ENCODE measurements at regions not wholly inside any gene's neighbourhood (a gene's known extent, or its start where the extent isn't known, plus 50 kb on each side); places are given as distances from the start of the nearest gene placed in this dataset.

DNA sequence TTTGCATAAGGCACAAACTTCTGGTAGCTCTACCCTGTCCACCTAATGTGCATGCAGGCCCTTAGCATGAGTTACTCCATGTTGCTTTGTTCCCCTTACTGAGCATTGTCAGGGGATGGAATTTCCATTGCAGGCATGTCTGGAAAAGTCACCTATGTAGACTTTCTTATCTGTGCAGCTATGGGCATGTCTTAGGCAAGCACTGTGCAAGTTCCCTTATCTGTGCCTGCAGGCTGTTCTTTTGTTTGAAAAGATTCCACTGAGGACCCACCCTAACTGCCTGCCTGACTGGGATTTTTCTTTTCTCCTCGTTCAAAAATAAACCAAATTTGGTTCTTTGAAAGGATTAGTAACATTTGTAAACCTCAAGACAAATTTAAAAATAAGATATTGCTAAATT is 587.0 kb downstream of the CDH18 start:
- TF ChIP-seq ZNF565 (CRISPR knock-in tag; conservative IDR thresholded peaks at IDR 0.05; ENCODE audit: low read depth) (no peak), SNAI2 (CRISPR knock-in tag; IDR thresholded peaks at IDR 0.05) (no peak), PPARA (CRISPR knock-in tag; IDR thresholded peaks at IDR 0.05; ENCODE audit: borderline replicate concordance) (no peak), TCF4 (CRISPR knock-in tag; IDR thresholded peaks at IDR 0.05; ENCODE audit: borderline replicate concordance) (no peak), ZFP30 (CRISPR knock-in tag; IDR thresholded peaks at IDR 0.05) (no peak), RARB (CRISPR knock-in tag; IDR thresholded peaks at IDR 0.05) (no peak), CSDC2 (CRISPR knock-in tag; IDR thresholded peaks at IDR 0.05) (no peak), ARNTL (CRISPR knock-in tag; IDR thresholded peaks at IDR 0.05; ENCODE audit: borderline replicate concordance, low read depth) (no peak)
- TF ChIP-seq, protein P1, sequence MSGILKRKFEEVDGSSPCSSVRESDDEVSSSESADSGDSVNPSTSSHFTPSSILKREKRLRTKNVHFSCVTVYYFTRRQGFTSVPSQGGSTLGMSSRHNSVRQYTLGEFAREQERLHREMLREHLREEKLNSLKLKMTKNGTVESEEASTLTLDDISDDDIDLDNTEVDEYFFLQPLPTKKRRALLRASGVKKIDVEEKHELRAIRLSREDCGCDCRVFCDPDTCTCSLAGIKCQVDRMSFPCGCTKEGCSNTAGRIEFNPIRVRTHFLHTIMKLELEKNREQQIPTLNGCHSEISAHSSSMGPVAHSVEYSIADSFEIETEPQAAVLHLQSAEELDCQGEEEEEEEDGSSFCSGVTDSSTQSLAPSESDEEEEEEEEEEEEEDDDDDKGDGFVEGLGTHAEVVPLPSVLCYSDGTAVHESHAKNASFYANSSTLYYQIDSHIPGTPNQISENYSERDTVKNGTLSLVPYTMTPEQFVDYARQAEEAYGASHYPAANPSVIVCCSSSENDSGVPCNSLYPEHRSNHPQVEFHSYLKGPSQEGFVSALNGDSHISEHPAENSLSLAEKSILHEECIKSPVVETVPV (CRISPR knock-in tag; IDR thresholded peaks at IDR 0.05): no peak
- TF ChIP-seq, protein P2, sequence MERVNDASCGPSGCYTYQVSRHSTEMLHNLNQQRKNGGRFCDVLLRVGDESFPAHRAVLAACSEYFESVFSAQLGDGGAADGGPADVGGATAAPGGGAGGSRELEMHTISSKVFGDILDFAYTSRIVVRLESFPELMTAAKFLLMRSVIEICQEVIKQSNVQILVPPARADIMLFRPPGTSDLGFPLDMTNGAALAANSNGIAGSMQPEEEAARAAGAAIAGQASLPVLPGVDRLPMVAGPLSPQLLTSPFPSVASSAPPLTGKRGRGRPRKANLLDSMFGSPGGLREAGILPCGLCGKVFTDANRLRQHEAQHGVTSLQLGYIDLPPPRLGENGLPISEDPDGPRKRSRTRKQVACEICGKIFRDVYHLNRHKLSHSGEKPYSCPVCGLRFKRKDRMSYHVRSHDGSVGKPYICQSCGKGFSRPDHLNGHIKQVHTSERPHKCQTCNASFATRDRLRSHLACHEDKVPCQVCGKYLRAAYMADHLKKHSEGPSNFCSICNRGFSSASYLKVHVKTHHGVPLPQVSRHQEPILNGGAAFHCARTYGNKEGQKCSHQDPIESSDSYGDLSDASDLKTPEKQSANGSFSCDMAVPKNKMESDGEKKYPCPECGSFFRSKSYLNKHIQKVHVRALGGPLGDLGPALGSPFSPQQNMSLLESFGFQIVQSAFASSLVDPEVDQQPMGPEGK (CRISPR knock-in tag; IDR thresholded peaks at IDR 0.05; ENCODE audit: borderline replicate concordance): no peak
- ATAC-seq: no peak

DNA sequence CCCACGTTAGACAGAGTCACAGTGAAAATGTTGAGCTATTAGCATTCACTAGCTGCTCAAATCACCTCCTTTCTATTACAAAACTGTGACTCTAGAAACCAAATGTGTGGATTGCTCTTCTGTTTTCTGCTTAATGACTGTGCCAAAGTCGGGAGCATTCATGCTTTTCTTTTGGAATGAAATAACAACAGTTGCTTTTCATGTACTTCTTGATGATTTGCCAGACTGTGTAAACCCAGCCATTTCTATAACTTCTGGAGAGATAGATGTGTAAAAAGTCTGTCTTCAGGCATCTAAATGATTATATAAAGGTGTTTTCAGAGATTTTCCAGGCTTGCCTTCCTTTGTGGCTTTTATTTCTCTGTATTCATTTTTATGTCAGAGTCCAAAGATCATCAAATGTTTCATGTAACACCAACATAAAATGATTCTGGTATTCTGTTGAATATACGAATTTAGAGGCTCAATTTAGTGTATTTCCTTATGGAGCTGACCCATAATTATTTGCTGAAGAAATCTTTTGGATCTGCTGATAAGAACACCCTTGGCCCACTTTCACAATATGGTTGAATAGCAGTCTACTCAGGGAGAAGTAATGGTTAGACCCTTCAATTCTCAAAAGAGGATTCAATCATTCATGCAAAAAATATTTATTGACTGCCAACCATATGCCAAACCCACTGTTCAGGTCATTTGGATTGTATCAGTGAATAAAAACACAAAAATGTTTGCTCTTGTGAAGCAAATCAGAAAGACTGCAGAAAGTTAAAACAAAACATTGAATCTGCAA is 581.2 kb downstream of the CDH18 start:
- ATAC-seq: no peak
- TF ChIP-seq BACH2 (CRISPR knock-in tag; IDR thresholded peaks at IDR 0.05; ENCODE audit: borderline replicate concordance) (no peak), ESRRG (CRISPR knock-in tag; IDR thresholded peaks at IDR 0.05) (no peak), GLIS3 (CRISPR knock-in tag; IDR thresholded peaks at IDR 0.05) (no peak), SNAI2 (CRISPR knock-in tag; IDR thresholded peaks at IDR 0.05) (no peak), TCF4 (CRISPR knock-in tag; IDR thresholded peaks at IDR 0.05; ENCODE audit: borderline replicate concordance) (no peak), CSDC2 (CRISPR knock-in tag; IDR thresholded peaks at IDR 0.05) (no peak), PPARA (CRISPR knock-in tag; IDR thresholded peaks at IDR 0.05; ENCODE audit: borderline replicate concordance) (no peak)
- TF ChIP-seq, protein P3, sequence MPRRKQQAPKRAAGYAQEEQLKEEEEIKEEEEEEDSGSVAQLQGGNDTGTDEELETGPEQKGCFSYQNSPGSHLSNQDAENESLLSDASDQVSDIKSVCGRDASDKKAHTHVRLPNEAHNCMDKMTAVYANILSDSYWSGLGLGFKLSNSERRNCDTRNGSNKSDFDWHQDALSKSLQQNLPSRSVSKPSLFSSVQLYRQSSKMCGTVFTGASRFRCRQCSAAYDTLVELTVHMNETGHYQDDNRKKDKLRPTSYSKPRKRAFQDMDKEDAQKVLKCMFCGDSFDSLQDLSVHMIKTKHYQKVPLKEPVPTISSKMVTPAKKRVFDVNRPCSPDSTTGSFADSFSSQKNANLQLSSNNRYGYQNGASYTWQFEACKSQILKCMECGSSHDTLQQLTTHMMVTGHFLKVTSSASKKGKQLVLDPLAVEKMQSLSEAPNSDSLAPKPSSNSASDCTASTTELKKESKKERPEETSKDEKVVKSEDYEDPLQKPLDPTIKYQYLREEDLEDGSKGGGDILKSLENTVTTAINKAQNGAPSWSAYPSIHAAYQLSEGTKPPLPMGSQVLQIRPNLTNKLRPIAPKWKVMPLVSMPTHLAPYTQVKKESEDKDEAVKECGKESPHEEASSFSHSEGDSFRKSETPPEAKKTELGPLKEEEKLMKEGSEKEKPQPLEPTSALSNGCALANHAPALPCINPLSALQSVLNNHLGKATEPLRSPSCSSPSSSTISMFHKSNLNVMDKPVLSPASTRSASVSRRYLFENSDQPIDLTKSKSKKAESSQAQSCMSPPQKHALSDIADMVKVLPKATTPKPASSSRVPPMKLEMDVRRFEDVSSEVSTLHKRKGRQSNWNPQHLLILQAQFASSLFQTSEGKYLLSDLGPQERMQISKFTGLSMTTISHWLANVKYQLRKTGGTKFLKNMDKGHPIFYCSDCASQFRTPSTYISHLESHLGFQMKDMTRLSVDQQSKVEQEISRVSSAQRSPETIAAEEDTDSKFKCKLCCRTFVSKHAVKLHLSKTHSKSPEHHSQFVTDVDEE (CRISPR knock-in tag; IDR thresholded peaks at IDR 0.05): no peak
- TF ChIP-seq, protein P4, sequence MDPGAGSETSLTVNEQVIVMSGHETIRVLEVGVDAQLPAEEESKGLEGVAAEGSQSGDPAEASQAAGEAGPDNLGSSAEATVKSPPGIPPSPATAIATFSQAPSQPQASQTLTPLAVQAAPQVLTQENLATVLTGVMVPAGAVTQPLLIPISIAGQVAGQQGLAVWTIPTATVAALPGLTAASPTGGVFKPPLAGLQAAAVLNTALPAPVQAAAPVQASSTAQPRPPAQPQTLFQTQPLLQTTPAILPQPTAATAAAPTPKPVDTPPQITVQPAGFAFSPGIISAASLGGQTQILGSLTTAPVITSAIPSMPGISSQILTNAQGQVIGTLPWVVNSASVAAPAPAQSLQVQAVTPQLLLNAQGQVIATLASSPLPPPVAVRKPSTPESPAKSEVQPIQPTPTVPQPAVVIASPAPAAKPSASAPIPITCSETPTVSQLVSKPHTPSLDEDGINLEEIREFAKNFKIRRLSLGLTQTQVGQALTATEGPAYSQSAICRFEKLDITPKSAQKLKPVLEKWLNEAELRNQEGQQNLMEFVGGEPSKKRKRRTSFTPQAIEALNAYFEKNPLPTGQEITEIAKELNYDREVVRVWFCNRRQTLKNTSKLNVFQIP (CRISPR knock-in tag; IDR thresholded peaks at IDR 0.05; ENCODE audit: borderline replicate concordance, low read depth): no peak
- TF ChIP-seq, protein P2 (CRISPR knock-in tag; IDR thresholded peaks at IDR 0.05; ENCODE audit: borderline replicate concordance): no peak
- TF ChIP-seq, protein P1 (CRISPR knock-in tag; IDR thresholded peaks at IDR 0.05): no peak

DNA sequence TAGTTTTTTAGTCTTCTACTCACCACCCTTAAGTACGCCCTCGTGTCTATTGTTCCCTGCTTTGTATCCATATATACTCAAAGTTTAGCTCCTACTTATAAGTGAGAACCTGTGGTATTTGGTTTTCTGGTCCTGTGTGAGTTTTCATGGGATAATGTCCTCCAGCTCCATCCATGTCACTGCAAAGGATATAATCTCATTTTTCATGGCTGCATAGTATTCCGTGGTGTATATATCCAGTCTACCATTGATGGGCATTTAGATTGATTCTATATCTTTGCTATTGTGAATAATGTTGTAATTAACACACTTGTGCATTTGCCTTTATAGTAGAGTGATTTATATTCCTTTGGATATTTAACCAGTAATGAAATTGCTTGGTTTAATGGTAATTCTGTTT is 579.9 kb downstream of the CDH18 start:
- no peak for TF ChIP-seq TCF4 (CRISPR knock-in tag; IDR thresholded peaks at IDR 0.05; ENCODE audit: borderline replicate concordance)
- TF ChIP-seq RARB (CRISPR knock-in tag; IDR thresholded peaks at IDR 0.05): no peak
- no peak for TF ChIP-seq ARNTL (CRISPR knock-in tag; IDR thresholded peaks at IDR 0.05; ENCODE audit: borderline replicate concordance, low read depth)
- no peak for TF ChIP-seq ZNF565 (CRISPR knock-in tag; conservative IDR thresholded peaks at IDR 0.05; ENCODE audit: low read depth)
- no peak for TF ChIP-seq ESRRG (CRISPR knock-in tag; IDR thresholded peaks at IDR 0.05)
- TF ChIP-seq ZFP30 (CRISPR knock-in tag; IDR thresholded peaks at IDR 0.05): no peak
- no peak for TF ChIP-seq TOX (CRISPR knock-in tag; IDR thresholded peaks at IDR 0.05; ENCODE audit: borderline replicate concordance)
- no peak for TF ChIP-seq PPARA (CRISPR knock-in tag; IDR thresholded peaks at IDR 0.05; ENCODE audit: borderline replicate concordance)
- TF ChIP-seq, protein P5, sequence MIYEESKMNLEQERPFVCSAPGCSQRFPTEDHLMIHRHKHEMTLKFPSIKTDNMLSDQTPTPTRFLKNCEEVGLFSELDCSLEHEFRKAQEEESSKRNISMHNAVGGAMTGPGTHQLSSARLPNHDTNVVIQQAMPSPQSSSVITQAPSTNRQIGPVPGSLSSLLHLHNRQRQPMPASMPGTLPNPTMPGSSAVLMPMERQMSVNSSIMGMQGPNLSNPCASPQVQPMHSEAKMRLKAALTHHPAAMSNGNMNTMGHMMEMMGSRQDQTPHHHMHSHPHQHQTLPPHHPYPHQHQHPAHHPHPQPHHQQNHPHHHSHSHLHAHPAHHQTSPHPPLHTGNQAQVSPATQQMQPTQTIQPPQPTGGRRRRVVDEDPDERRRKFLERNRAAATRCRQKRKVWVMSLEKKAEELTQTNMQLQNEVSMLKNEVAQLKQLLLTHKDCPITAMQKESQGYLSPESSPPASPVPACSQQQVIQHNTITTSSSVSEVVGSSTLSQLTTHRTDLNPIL (CRISPR knock-in tag; IDR thresholded peaks at IDR 0.05; ENCODE audit: low read depth): no peak
- no peak for TF ChIP-seq ZNF8 (CRISPR knock-in tag; IDR thresholded peaks at IDR 0.05)
- TF ChIP-seq GLIS3 (CRISPR knock-in tag; IDR thresholded peaks at IDR 0.05): no peak
- TF ChIP-seq OSR1 (CRISPR knock-in tag; IDR thresholded peaks at IDR 0.05): no peak
- no peak for TF ChIP-seq ZNF70 (CRISPR knock-in tag; IDR thresholded peaks at IDR 0.05)
- TF ChIP-seq ZC3H10 (CRISPR knock-in tag; IDR thresholded peaks at IDR 0.05): no peak
- ATAC-seq: no peak
